NB4 (cell line): ENCODE measurements at regions not wholly inside any gene's neighbourhood (a gene's known extent, or its start where the extent isn't known, plus 50 kb on each side); places are given as distances from the start of the nearest gene placed in this dataset.
A peak's percentile ranks its signal among the peaks of the same experiment; 100 is the strongest.

ENCODE experiments used
- CTCF ChIP-seq: IDR thresholded peaks from one replicate; pipeline ENCODE4 v1.5.1; 2012; ENCODE audit warnings: low read depth, low read length
- POLR2A ChIP-seq: IDR thresholded peaks from 2 replicates; pipeline ENCODE4 v1.6.1; 2011; ENCODE audit warnings: mild to moderate bottlenecking; ENCODE audit not compliant: insufficient read length; ENCODE audit errors: extremely low read depth
- TF ChIP-seq, protein P1 (sequence below): IDR thresholded peaks from 2 replicates; pipeline ENCODE4 v1.6.1; 2011; ENCODE audit warnings: low read depth, low read length

GRCh38 chr3:9302425-9303181 lies 53.2 kb upstream of the SRGAP3 start:
- TF ChIP-seq CTCF (peak; percentile 75), POLR2A (no peak)
- TF ChIP-seq, protein P1, sequence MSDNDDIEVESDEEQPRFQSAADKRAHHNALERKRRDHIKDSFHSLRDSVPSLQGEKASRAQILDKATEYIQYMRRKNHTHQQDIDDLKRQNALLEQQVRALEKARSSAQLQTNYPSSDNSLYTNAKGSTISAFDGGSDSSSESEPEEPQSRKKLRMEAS = no peak
